HG03439 (cell line): ENCODE measurements at regions not wholly inside any gene's neighbourhood (a gene's known extent, or its start where the extent isn't known, plus 50 kb on each side); places are given as distances from the start of the nearest gene placed in this dataset.

ENCODE experiments used
- ATAC-seq: cut with Tn5 transposase; IDR thresholded peaks from one replicate; pipeline ENCODE4 v1.9.1; 2021; ENCODE audit warnings: mild to moderate bottlenecking, moderate library complexity; ENCODE audit not compliant: unreplicated experiment

DNA sequence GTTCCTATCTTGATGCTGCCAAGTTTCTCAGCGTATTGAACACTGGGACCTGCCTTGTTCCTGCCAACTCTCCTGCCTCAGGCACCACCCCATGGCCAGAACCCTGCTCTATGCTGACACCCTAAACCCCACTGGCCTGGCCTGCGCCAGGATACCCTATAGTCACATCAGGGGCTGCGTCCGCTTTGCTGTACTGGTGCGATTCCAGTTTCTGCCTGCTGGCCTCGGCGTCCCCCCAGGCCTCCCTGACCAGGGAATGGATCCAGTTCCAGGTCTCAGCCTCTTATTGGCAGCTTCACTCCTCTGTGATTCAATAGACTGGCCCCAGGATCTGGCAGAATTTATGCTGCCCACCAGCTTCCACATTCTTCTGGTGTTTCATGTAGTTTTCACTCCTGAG, 55.0 kb downstream of the GPR6 start:
- ATAC-seq, result no peak

DNA sequence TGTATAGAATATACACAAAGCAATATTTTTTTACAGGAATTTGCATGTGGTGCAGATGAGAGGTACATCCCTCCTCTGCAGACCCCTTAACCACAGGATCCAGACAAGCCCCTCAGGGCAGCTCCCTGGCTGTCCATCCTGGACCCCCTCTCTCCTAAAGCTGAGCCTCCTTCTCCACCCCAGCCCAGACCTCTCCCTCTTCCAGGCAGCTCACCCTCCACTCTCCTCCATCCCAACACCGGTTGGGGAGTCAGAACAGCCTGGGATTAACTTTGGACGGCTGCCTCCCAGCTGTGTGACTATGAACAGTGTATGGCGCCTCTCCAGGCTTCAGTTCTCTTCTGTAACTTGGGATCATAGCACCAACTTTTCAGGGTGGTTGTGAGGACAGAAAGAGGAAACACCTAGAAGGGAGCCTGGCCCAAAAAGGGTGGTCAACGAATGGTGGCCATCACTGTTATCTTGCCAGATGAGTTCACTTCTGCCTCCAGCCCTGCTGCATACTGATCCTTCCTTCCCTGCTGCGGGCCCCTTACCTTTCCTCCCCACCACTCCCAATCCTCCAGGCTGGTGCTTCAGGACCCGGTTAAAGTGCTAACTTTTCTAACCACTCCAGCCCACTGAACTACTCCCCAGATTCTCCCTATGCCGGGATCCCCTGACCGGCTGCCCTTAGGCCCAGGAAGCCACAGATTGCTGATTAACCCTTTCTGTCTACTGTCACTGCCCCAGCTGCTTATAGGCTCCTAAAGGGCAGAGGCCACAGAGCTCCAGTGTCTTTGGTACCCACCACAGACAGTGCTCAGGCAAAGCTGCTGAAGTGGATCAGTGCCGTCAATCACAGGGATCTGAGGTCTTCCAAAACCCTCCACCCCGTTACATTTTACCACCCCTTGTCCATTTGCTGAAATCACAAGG, 55.9 kb downstream of the GPR6 start:
- no peak for ATAC-seq

DNA sequence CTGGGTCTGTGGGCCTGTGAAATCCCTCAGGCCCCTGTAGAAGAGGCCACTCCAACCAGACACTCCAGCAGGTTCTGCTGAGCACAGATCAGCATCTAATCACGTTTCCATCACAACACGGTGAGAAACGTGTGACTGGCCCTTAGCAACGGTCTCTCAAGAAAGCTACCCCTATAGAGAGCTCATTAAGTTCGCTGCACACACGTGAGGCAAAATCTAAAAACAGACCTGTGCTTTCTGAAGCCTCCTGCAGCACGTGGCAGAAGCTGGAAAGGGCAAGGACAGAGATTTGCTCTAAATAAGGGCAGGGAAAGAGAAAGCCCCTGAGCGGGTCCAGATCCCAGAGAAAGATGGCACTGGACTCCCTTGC, 56.5 kb downstream of the GPR6 start:
- no peak for ATAC-seq

DNA sequence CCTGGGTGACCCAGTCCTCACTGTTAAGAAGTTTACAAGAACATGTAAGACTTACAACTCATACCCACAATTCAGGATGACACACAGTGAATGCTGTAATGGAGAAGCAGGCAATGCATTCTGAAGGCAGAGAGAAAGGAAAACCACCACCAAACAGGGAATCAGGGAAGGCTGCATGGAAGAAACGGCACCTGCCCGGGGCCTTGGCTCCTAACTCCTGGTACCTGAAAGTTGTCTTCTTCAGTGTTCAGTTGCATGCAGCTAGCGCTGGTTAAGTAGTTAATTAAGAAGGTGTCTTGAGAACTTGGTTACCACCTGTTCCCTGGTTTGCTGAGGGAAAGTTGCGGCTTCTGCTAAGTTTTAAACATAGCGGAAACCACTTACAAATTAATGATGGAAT, 57.2 kb downstream of the GPR6 start:
- ATAC-seq, result no peak

DNA sequence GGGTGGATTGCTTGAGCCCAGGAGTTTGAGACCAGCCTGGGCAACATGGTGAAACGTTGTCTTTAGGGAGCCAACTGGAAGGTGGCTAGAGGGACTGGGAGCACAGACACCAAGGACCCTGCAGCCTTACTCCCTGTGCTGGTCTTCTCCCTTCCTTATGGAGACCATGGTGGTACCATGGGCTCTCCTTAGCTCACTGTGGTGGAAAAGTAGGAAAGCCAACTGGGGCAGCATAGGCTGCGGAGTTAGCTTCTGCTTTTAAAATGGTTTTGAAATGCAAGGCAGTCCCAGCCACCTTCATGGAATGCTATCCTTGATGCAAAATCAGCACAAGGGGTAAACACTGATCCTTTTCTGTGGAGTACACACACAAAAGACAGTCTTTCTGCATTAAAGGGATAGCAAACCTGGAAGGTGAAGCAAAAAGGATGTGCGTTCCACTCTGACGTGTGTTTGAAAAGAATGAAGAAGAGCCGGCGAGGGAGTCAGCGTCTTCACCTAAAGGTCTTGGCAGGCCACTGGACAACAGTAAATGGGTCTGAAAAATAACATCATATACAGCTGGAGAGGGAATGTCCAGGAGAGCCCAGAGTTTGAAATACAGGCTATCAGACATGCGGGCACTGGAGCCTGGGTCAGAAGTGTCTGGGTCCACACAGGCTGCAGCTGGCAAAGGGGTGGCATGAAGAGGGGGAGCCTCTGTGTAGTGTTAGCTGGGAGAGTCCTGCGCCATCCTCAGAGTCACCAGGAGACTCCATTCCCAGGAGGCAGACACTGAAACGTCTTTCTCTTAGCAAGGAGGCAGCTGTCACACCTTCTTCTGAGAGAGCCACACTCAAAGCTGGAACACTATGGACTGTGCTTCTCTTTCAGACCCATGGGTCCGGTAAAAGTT, 58.5 kb downstream of the GPR6 start:
- no peak for ATAC-seq

DNA sequence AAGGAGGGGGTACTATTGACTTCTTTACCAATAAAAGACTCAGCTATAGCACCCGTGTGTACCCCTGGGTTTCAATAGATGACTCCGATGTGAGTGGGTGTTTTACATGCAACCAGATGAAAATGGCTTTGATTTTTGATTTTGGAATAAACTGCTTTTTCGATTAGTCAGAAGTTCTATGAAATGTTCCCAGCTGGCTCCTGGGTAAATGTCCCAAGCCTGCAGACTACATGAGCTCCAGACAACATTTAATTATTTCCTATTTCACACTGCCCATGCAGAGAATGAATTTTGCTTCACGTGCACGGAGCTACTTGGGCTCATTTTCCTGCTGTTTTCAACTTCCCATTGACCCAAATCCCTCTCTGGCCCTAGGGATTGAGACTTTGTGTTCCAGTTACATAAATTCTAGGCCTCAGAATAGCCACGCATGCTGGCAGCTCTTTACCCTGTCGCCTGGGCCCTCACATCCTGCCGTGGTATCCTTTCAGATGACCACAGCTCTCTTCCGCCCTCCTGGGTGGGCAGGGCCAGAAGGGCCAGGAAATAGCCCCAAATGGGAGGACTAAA, 59.7 kb downstream of the GPR6 start:
- no peak for ATAC-seq

DNA sequence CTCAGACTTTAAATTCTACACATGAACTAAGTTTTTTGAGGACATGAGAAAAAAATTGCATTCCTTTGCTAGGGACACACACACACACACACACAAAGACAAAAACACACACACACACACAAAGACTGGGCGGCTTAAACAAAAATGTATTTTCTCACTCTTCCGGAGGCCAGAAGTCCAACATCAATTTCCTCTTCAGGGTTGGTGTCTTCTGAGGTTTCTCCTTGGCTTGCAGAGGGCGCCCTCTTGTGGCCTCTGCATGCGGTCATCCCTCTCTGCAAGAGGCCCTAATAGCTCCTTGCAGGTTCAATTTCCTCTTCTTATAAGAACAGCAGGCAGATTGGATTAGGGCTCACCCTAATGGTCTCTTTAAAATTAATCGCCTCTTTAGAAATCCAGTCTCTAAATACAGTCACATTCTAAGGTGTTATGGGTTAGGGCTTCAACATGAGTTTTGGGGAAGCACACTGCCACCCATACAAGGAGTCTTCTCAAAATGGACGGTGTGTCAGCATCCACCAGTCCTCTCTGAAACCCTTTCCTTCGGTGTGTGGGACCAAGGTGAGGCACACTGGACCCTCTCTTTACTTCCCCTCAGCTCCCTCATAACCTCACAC, 61.4 kb downstream of the GPR6 start:
- ATAC-seq, result peak; percentile 80

DNA sequence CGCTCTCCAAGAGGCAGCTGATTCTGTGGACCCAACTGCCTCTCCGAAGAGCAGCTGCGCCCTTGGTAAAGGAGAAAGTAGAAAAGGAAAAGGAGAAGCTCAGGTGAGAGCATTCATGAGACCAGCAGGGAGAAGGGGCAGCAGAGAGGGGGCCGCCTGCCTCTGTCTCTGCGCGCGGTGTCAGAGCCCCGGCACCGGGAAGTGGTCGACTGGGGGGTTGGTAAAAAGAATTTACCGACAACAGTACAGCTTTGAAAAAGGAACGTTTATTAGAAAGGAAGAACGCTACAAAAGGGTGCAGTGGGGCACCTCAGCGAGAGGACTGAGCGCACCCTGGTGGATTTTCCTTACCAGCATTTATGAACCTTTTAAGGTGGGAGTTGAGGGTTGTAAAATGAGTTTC, 61.9 kb downstream of the GPR6 start:
- ATAC-seq, result peak; percentile 45

DNA sequence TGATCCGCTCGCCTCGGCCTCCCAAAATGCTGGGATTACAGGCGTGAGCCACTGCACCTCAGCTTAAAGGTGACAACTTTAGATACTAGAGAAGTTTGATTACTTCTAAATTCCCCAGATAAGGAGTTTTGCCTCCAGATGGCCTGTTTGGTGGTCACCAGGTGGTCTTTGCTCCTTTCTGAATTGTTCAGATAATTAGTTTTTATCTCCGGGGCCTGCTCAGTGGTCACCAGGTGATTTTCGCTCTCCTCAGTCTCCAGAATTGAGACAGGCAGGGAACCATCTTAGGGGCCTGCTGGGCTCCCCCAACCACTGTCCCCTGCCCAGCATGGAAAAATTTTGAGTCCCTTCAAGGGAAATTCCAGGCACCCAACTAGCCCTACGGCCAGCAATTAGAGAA, 62.6 kb downstream of the GPR6 start:
- ATAC-seq, result no peak

DNA sequence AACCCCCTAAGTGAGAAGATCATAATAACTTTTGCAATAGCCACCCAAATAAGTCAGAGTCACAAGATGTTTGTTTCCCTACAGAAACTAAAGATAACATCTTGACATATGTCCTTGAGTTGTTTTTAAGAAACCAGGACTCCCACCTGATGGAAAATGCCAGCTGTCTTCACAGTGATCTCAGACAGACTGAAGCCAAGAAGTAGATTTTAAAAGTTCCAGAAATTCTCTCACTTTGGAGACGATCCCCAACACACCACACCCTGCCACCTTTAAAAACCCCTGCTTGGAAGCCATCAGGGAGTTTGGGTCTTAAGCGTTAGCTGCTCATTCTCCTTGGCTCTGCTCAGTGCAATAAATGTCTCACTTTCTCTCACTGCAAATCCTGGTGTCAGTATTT, 63.0 kb downstream of the GPR6 start:
- ATAC-seq, result no peak

- no peak for ATAC-seq
Measured at GRCh38 chr6:110041830-110042229, 63.7 kb downstream of the GPR6 start.

GRCh38 chr6:110042670-110043296, 64.7 kb downstream of the GPR6 start:
- ATAC-seq, result no peak

DNA sequence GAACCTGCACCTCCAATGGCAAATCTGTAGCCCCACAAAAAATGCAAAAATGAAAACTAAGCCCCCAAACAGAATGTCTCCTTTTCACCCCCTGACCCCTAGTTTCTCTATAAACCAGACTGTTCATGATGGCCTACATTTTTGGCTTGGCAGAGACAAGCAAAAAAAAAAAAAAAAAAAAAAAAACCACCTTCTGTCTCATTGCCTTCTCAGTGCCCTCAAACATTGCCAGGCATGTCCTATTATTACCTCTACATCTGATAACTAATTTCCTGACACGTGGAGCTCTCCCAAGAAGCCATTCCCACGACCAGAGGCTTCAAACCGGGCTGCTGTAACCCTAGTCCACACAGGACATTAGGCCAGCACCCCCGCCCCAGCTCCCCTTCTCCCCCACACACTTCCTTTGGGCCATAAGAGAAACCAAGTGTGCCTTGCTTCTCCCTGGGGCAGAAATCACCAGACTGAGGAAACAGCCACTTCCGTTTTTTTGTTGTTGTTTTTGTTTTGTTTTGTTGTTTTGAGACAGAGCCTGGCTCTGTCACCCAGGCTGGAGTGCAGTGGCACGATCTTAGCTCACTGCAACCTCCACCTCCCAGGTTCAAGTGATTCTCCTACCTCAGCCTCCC, 65.4 kb downstream of the GPR6 start:
- no peak for ATAC-seq

- ATAC-seq, result no peak
Measured at GRCh38 chr6:110044096-110044495, 66.0 kb downstream of the GPR6 start.

DNA sequence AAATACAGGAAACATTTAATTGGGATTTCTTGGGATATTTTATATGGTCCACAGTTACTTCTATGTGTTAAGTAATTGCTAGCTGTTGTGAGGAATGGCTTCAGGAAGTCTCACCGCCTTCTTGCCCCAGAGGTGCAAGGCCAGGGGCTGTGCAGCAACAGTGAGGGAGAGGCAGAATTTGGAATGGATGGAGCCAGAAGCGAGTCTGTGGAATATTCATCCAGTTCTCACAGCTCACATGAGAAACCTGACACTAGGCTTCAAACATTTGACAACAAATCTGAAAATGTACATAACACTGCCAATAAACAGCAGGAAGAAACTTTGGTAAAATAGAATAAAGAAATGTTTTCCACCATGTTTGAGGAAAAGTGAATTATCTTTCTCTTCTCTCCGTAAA, 66.5 kb downstream of the GPR6 start:
- no peak for ATAC-seq

GRCh38 chr6:110048221-110048875, 70.2 kb downstream of the GPR6 start:
- ATAC-seq, result no peak

GRCh38 chr6:110049696-110050439, 71.8 kb downstream of the GPR6 start:
- ATAC-seq, result no peak
